ENCODE measurements at regions not wholly inside any gene's neighbourhood (a gene's known extent, or its start where the extent isn't known, plus 50 kb on each side); places are given as distances from the start of the nearest gene placed in this dataset.
"Not testable (repeated sequence)": the region's sequence is repeated elsewhere in the genome, so short reads cannot be mapped to it uniquely, and the experiment has no call there.

GRCh38 chr1:166685200-166685599, 154.1 kb upstream of the POGK start (continued):
- no peak for TF ChIP-seq SIN3A (conservative IDR thresholded peaks at IDR 0.05 in 1 of 2, IDR thresholded peaks at IDR 0.05 in 1 of 2; ENCODE audit: low read depth in 1 of 2, low read length in 2 of 2)
- TF ChIP-seq USF2 (IDR thresholded peaks at IDR 0.05; ENCODE audit: low read length), result no peak
- no peak for TF ChIP-seq CBX8 (IDR thresholded peaks at IDR 0.05; ENCODE audit: borderline replicate concordance, low read depth, low read length)

GRCh38 chr1:166685891-166686290, 153.4 kb upstream of the POGK start:
- H2BK120ac ChIP-seq (replicated peaks; ENCODE audit: low read depth, low read length); H3K4me2 ChIP-seq (ENCODE audit: insufficient read depth in 1 of 2, low read depth in 2 of 2, low read length in 2 of 2); H2BK12ac ChIP-seq (ENCODE audit: low read depth, low read length); POLR2A ChIA-PET (ENCODE audit: partially characterized antibody); H3K36me3 ChIP-seq (ENCODE audit: control insufficient read depth in 2 of 4, insufficient read depth in 4 of 4, low read length in 3 of 4); H3K4me3 ChIP-seq (ENCODE audit: extremely low read depth in 1 of 4, insufficient read depth in 2 of 4, low read depth in 3 of 4, low read length in 4 of 4); H3K79me1 ChIP-seq (ENCODE audit: low read depth, low read length); CTCF ChIA-PET (ENCODE audit: partially characterized antibody); H3K18ac ChIP-seq (ENCODE audit: extremely low read depth, low read length); H3K27ac ChIP-seq (ENCODE audit: low read depth, low read length); H4K91ac ChIP-seq (replicated peaks; ENCODE audit: insufficient read length, low read length); H2BK5ac ChIP-seq (ENCODE audit: low read depth, low read length); H4K20me1 ChIP-seq (replicated peaks in 1 of 2; ENCODE audit: control insufficient read depth in 1 of 2, insufficient read depth in 2 of 2, low read length in 2 of 2); H2AK5ac ChIP-seq (ENCODE audit: low read depth, low read length); H2BK20ac ChIP-seq (ENCODE audit: low read length); H3K27me3 ChIP-seq (replicated peaks in 1 of 4; ENCODE audit: control insufficient read depth in 3 of 4, extremely low read depth in 1 of 4, insufficient read depth in 3 of 4, low read length in 3 of 4); H3K4ac ChIP-seq (replicated peaks; ENCODE audit: insufficient read length, low read depth, low read length); H3K4me1 ChIP-seq (replicated peaks in 1 of 4; ENCODE audit: control insufficient read depth in 3 of 4, insufficient read depth in 4 of 4, low read length in 3 of 4); H3K14ac ChIP-seq (ENCODE audit: insufficient read length); H3K9me3 ChIP-seq (ENCODE audit: insufficient read depth in 2 of 2, low read depth in 1 of 2, low read length in 1 of 2); H3K56ac ChIP-seq (replicated peaks; ENCODE audit: insufficient read length, low read depth, low read length); FAIRE-seq; H3K9ac ChIP-seq (replicated peaks in 1 of 4; ENCODE audit: extremely low read depth in 1 of 4, low read depth in 3 of 4, low read length in 3 of 4); H3K23ac ChIP-seq (ENCODE audit: insufficient read length); DNase-seq (ENCODE audit: low read depth in 1 of 2, low spot score in 2 of 2); H4K5ac ChIP-seq (ENCODE audit: insufficient read length, low read depth, low read length); H4K8ac ChIP-seq (ENCODE audit: extremely low read depth, insufficient read depth, low read length); H2BK15ac ChIP-seq (ENCODE audit: low read length); H3K23me2 ChIP-seq (ENCODE audit: low read depth, low read length); H2AFZ ChIP-seq (ENCODE audit: low read length); H3K79me2 ChIP-seq (ENCODE audit: control insufficient read depth in 1 of 2, insufficient read depth in 2 of 2, low read length in 2 of 2): not testable (repeated sequence)
- WGBS, 2 experiments (ENCODE audit: extremely low coverage in 1 of 2, insufficient coverage in 1 of 2, insufficient read length in 1 of 2, insufficient replicate concordance in 2 of 2, low coverage in 1 of 2, low lambda C conversion rate in 2 of 2, missing lambda C conversion rate in 1 of 2), result 80% methylated on average over 1 of the region's 1 CpG; no CpG with 5 or more reads in 1 of the 2 experiments

All from H1 (cell line).